ENCODE measurements at regions not wholly inside any gene's neighbourhood (a gene's known extent, or its start where the extent isn't known, plus 50 kb on each side); places are given as distances from the start of the nearest gene placed in this dataset.

DNA sequence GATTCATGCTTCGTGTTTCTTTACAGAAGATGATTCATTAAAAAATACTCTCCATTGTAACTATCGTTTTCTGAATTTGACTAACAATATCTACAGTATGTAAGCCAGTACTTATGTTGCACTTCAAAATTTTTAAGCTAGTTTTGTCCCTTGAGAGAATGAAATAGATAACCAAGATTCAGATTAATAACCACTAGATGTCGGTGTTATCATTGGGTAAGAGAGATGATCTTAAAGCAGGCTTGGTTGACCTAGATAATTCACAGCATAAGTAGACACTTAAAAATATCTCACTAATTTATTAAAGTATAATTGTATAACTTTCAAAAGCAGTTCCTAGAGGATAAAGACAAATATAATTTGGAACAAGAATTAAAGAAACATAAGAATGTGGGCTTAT, 430.9 kb downstream of the C4orf33 start:
- DNase-seq: no peak
- Mint-ChIP-seq H3K27ac (no peak overlapping the region), H3K9me3 (peaks cover 0 to 6% (median 4%) of the 10 kb centered on the region in 6 donors), H3K4me1 (no peaks in the 10 kb centered on the region), H3K36me3 (no peaks in the 10 kb centered on the region), H3K4me3 (no peak overlapping the region), H3K27me3 (ENCODE audit: low read depth in 3 of 3) (no peaks in the 10 kb centered on the region)

DNA sequence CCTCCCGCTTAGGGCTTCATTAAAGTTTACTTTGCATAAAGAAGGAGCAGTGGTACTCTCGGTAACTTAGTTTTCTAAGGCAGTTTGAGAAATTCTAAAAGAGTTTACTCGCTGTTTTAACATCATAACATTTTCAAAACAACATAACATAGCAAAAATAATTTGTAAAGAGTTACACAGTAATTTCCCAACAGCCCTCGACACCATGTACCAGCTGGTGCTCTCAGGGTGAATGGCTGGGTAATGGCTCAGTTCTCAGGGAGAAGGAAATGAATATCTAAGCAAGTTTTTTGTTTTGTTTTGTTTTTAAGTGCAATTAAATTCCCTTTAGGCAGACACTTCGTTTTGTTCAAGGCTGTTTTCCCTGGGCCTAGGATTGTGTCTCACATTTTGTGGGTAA, 435.3 kb downstream of the C4orf33 start:
- H3K9me3 Mint-ChIP-seq: peaks cover under 1 to 11% (median 4%) of the 10 kb centered on the region in 6 donors
- H3K27me3 Mint-ChIP-seq (ENCODE audit: low read depth in 3 of 3): no peaks in the 10 kb centered on the region
- no peaks in the 10 kb centered on the region for H3K36me3 Mint-ChIP-seq
- H3K27ac Mint-ChIP-seq: no peak overlapping the region
- H3K4me1 Mint-ChIP-seq: no peaks in the 10 kb centered on the region
- no peak for DNase-seq
- H3K4me3 Mint-ChIP-seq: no peak overlapping the region

GRCh38 chr4:129532573-129532972, 436.6 kb downstream of the C4orf33 start:
- H3K36me3 Mint-ChIP-seq: no peaks in the 10 kb centered on the region
- no peak for DNase-seq
- no peak overlapping the region for H3K4me3 Mint-ChIP-seq
- peaks cover 3 to 14% (median 6%) of the 10 kb centered on the region in 6 donors for H3K9me3 Mint-ChIP-seq
- no peak overlapping the region for H3K27ac Mint-ChIP-seq
- no peaks in the 10 kb centered on the region for H3K4me1 Mint-ChIP-seq
- no peaks in the 10 kb centered on the region for H3K27me3 Mint-ChIP-seq (ENCODE audit: low read depth in 3 of 3)

- Mint-ChIP-seq H3K4me1 (no peaks in the 10 kb centered on the region), H3K36me3 (no peaks in the 10 kb centered on the region), H3K4me3 (no peak overlapping the region), H3K27me3 (ENCODE audit: low read depth in 3 of 3) (peaks cover 0 to 3% (median 0%) of the 10 kb centered on the region in 3 donors), H3K27ac (no peak overlapping the region), H3K9me3 (peaks cover 0 to 10% (median 2%) of the 10 kb centered on the region in 6 donors)
- no peak for DNase-seq
Observed at GRCh38 chr4:129543299-129543698, 447.3 kb downstream of the C4orf33 start.

- Mint-ChIP-seq H3K4me3 (no peak overlapping the region), H3K4me1 (no peaks in the 10 kb centered on the region), H3K27ac (no peak overlapping the region), H3K9me3 (peaks cover 0 to 7% (median 2%) of the 10 kb centered on the region in 6 donors), H3K27me3 (ENCODE audit: low read depth in 3 of 3) (no peaks in the 10 kb centered on the region), H3K36me3 (no peaks in the 10 kb centered on the region)
- DNase-seq: no peak
Observed at GRCh38 chr4:129545599-129546278, 449.8 kb downstream of the C4orf33 start.

GRCh38 chr4:129546531-129546930, 450.6 kb downstream of the C4orf33 start:
- Mint-ChIP-seq H3K27me3 (ENCODE audit: low read depth in 3 of 3) (no peaks in the 10 kb centered on the region), H3K27ac (no peak overlapping the region), H3K4me1 (no peaks in the 10 kb centered on the region), H3K9me3 (peaks cover 0 to 5% (median under 1%) of the 10 kb centered on the region in 6 donors), H3K36me3 (no peaks in the 10 kb centered on the region), H3K4me3 (no peak overlapping the region)
- no peak for DNase-seq

DNA sequence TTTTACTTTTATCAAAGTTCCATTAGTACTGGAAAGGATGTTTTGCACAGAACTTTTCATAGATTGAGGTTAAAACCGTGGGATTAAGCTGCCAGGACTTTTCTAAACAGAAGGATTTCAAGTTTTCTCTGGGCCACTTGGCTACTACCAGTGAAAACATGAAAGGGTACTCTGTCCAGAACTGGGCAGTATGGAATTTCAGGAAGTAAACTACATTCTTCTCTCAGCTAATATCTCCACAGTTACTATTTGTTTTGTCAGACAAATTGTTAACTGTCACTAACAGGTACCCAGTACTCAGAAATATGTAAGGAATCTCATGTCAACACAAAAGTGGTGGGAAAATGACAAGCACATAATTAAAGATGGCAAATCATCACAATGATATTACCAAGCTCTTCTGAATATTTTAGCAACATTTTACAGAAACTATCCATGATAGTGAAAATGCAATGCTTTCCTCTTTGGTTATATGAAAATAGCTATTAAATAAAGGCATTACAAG, 454.4 kb downstream of the C4orf33 start:
- Mint-ChIP-seq H3K27ac (no peak overlapping the region), H3K9me3 (peaks cover 0 to 6% (median 2%) of the 10 kb centered on the region in 6 donors), H3K36me3 (no peaks in the 10 kb centered on the region), H3K4me3 (no peak overlapping the region), H3K27me3 (ENCODE audit: low read depth in 3 of 3) (no peaks in the 10 kb centered on the region), H3K4me1 (no peaks in the 10 kb centered on the region)
- no peak for DNase-seq

GRCh38 chr4:129561280-129561679, 465.3 kb downstream of the C4orf33 start:
- no peaks in the 10 kb centered on the region for H3K27me3 Mint-ChIP-seq (ENCODE audit: low read depth in 3 of 3)
- DNase-seq: no peak
- H3K9me3 Mint-ChIP-seq: peaks cover 0 to 12% (median 3%) of the 10 kb centered on the region in 6 donors
- no peak overlapping the region for H3K4me3 Mint-ChIP-seq
- H3K4me1 Mint-ChIP-seq: no peaks in the 10 kb centered on the region
- no peaks in the 10 kb centered on the region for H3K36me3 Mint-ChIP-seq
- H3K27ac Mint-ChIP-seq: no peak overlapping the region

- peaks cover 2 to 12% (median 4%) of the 10 kb centered on the region in 6 donors for H3K9me3 Mint-ChIP-seq
- H3K36me3 Mint-ChIP-seq: no peaks in the 10 kb centered on the region
- no peak overlapping the region for H3K4me3 Mint-ChIP-seq
- no peak for DNase-seq
- H3K4me1 Mint-ChIP-seq: no peaks in the 10 kb centered on the region
- no peaks in the 10 kb centered on the region for H3K27me3 Mint-ChIP-seq (ENCODE audit: low read depth in 3 of 3)
- no peak overlapping the region for H3K27ac Mint-ChIP-seq
Observed at GRCh38 chr4:129561886-129562671, 466.1 kb downstream of the C4orf33 start.

GRCh38 chr4:129565214-129565613, 469.3 kb downstream of the C4orf33 start:
- Mint-ChIP-seq H3K27me3 (ENCODE audit: low read depth in 3 of 3) (no peaks in the 10 kb centered on the region), H3K27ac (no peak overlapping the region)

DNA sequence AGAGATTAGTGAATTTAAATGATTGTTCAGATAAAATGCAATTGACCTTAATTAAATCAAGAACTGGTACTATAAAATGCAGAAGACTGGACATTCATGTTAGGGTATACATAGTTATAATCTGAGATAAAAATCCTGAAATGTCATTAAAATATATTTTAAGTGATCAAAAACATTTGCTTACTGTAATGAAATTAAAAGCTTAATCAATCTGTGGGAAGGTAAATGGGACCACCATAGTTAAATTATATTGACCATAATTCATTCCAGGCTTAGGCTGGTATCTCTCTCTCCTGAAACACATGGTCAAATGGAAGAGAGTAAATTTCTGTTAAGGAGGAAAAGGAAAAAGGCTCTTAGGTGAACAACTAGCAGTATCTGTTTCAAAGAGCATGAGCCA, 474.4 kb downstream of the C4orf33 start:
- DNase-seq: no peak
- H3K4me1 Mint-ChIP-seq: no peaks in the 10 kb centered on the region
- no peak overlapping the region for H3K4me3 Mint-ChIP-seq
- no peaks in the 10 kb centered on the region for H3K36me3 Mint-ChIP-seq
- no peak overlapping the region for H3K27ac Mint-ChIP-seq
- H3K9me3 Mint-ChIP-seq: peaks cover 5 to 18% (median 11%) of the 10 kb centered on the region in 6 donors
- H3K27me3 Mint-ChIP-seq (ENCODE audit: low read depth in 3 of 3): peaks cover 0 to 2% (median 0%) of the 10 kb centered on the region in 3 donors

More at GRCh38 chr4:129565214-129565613, 469.3 kb downstream of the C4orf33 start:
- Mint-ChIP-seq H3K4me3 (no peak overlapping the region), H3K36me3 (no peaks in the 10 kb centered on the region), H3K4me1 (no peaks in the 10 kb centered on the region), H3K9me3 (peaks cover 2 to 18% (median 6%) of the 10 kb centered on the region in 6 donors)
- DNase-seq: no peak

DNA sequence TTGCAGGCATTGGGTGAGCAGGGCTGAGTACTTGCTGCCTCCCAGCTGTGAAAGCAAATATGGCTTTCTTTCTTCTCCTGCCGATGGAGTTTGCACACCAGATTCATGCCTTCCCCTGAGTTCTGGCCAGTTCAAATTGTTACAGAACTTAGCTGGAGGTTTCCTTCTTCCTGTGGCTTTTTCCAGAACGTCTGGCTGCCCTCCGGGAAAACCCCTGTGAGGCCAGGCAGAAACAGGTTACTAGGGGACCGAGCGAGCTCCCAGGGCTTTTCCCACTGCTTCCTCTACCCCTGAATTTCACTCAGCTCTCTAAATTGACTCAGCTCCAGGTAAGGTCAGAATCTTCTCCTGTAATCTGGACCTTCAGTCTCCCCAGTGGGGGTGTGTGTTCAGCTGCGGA, 482.4 kb downstream of the C4orf33 start:
- no peak for DNase-seq
- peaks cover 0 to 3% (median 0%) of the 10 kb centered on the region in 3 donors for H3K36me3 Mint-ChIP-seq

DNA sequence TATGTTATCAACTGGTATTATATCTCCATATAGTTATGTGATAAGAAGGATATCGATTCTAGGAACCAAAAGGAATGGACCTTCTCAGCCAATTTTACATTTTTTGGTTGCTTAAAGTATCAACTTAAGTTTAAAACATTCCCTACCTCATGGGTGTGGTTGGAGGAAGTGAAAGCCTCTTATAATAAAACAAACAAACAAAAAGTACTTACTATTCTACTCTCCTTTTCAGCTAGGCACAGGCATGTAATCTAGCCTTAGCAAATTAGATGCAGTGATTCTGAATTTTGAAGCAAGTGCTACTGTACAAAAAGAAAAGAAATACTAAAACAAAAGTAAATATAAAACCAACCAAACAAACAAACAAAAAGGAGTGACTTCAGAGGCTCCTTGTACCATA, 485.4 kb downstream of the C4orf33 start:
- DNase-seq: no peak
- peaks cover 0 to 3% (median 0%) of the 10 kb centered on the region in 3 donors for H3K36me3 Mint-ChIP-seq
- no peak overlapping the region for H3K27ac Mint-ChIP-seq
- H3K4me3 Mint-ChIP-seq: no peak overlapping the region
- no peaks in the 10 kb centered on the region for H3K4me1 Mint-ChIP-seq
- peaks cover 0 to 2% (median 0%) of the 10 kb centered on the region in 3 donors for H3K27me3 Mint-ChIP-seq (ENCODE audit: low read depth in 3 of 3)
- peaks cover 5 to 28% (median 11%) of the 10 kb centered on the region in 6 donors for H3K9me3 Mint-ChIP-seq

More for the DNA sequence above, 482.4 kb downstream of the C4orf33 start:
- H3K4me1 Mint-ChIP-seq: no peaks in the 10 kb centered on the region
- no peak overlapping the region for H3K4me3 Mint-ChIP-seq
- H3K27ac Mint-ChIP-seq: no peak overlapping the region
- H3K9me3 Mint-ChIP-seq: peaks cover 5 to 22% (median 15%) of the 10 kb centered on the region in 6 donors
- H3K27me3 Mint-ChIP-seq (ENCODE audit: low read depth in 3 of 3): peaks cover 0 to 2% (median 2%) of the 10 kb centered on the region in 3 donors

- no peaks in the 10 kb centered on the region for H3K27me3 Mint-ChIP-seq (ENCODE audit: low read depth in 3 of 3)
- H3K4me1 Mint-ChIP-seq: no peaks in the 10 kb centered on the region
- peaks cover 2 to 21% (median 10%) of the 10 kb centered on the region in 6 donors for H3K9me3 Mint-ChIP-seq
- H3K36me3 Mint-ChIP-seq: peaks cover 0 to 3% (median 0%) of the 10 kb centered on the region in 3 donors
- no peak for DNase-seq
- no peak overlapping the region for H3K4me3 Mint-ChIP-seq
- no peak overlapping the region for H3K27ac Mint-ChIP-seq
Observed at GRCh38 chr4:129583868-129584267, 487.9 kb downstream of the C4orf33 start.
